Activated CD4-positive, alpha-beta memory T cell treated with anti-CD3 and anti-CD28 coated beads for 36 hours (primary cell): ENCODE measurements at regions not wholly inside any gene's neighbourhood (a gene's known extent, or its start where the extent isn't known, plus 50 kb on each side); places are given as distances from the start of the nearest gene placed in this dataset.
A peak's percentile ranks its signal among the peaks of the same experiment; 100 is the strongest.

ENCODE experiments used
- CTCF ChIA-PET: fragments of 350-600 bp; sonication (Branson Sonifier 250); formaldehyde crosslinking; loops from one replicate; lab custom pipeline; 2021; ENCODE audit warnings: antibody characterized with exemption, inconsistent platforms; lab: Charles Lee
- POLR2A ChIA-PET: fragments of 350-600 bp; sonication (Branson Sonifier 250); formaldehyde crosslinking; loops from one replicate; lab custom pipeline; 2021; ENCODE audit warnings: antibody characterized with exemption; lab: Charles Lee
- DNase-seq: peaks from one replicate; pipeline ENCODE4 v3.0.0-alpha.2; 2020
- H3K27ac Mint-ChIP-seq: one replicate; pipeline ENCODE4 v1.8.0; 2021; ENCODE audit warnings: mixed read lengths
- H3K27me3 Mint-ChIP-seq: one replicate; pipeline ENCODE4 v1.8.0; 2021; ENCODE audit warnings: mixed read lengths
- H3K36me3 Mint-ChIP-seq: one replicate; pipeline ENCODE4 v1.8.0; 2021; ENCODE audit warnings: mixed read lengths
- H3K4me1 Mint-ChIP-seq: one replicate; pipeline ENCODE4 v1.8.0; 2021; ENCODE audit warnings: low read depth, mixed read lengths
- H3K4me3 Mint-ChIP-seq: one replicate; pipeline ENCODE4 v1.8.0; 2021; ENCODE audit warnings: mild to moderate bottlenecking, mixed read lengths
- H3K9me3 Mint-ChIP-seq: one replicate; pipeline ENCODE4 v1.8.0; 2021; ENCODE audit warnings: mixed read lengths
- intact Hi-C: fragments of 100-400 bp; cut with micrococcal nuclease; formaldehyde crosslinking; loops from one replicate; pipeline ENCODE4 v1.15.1; 2023

GRCh38 chr22:27401321-27401720, 400.2 kb downstream of the MN1 start:
- no peak for DNase-seq
- H3K4me1 Mint-ChIP-seq, result no peaks in the 10 kb centered on the region

GRCh38 chr22:27404441-27404840, 397.1 kb downstream of the MN1 start:
- Mint-ChIP-seq H3K27ac (no peak overlapping the region), H3K4me1 (no peaks in the 10 kb centered on the region), H3K27me3 (peaks cover 8% of the 10 kb centered on the region), H3K4me3 (no peak overlapping the region), H3K9me3 (peaks cover 4% of the 10 kb centered on the region), H3K36me3 (no peaks in the 10 kb centered on the region)
- ChIA-PET POLR2A (no interaction called here), CTCF (no interaction called here)
- DNase-seq, result no peak
- intact Hi-C loops, result no loop called here

More at GRCh38 chr22:27401321-27401720, 400.2 kb downstream of the MN1 start:
- Mint-ChIP-seq H3K4me3 (no peak overlapping the region), H3K9me3 (peaks cover 4% of the 10 kb centered on the region), H3K27ac (no peak overlapping the region), H3K36me3 (no peaks in the 10 kb centered on the region), H3K27me3 (peaks cover 7% of the 10 kb centered on the region)
- POLR2A ChIA-PET, result no interaction called here
- CTCF ChIA-PET, result no interaction called here
- intact Hi-C loops, result no loop called here

DNA sequence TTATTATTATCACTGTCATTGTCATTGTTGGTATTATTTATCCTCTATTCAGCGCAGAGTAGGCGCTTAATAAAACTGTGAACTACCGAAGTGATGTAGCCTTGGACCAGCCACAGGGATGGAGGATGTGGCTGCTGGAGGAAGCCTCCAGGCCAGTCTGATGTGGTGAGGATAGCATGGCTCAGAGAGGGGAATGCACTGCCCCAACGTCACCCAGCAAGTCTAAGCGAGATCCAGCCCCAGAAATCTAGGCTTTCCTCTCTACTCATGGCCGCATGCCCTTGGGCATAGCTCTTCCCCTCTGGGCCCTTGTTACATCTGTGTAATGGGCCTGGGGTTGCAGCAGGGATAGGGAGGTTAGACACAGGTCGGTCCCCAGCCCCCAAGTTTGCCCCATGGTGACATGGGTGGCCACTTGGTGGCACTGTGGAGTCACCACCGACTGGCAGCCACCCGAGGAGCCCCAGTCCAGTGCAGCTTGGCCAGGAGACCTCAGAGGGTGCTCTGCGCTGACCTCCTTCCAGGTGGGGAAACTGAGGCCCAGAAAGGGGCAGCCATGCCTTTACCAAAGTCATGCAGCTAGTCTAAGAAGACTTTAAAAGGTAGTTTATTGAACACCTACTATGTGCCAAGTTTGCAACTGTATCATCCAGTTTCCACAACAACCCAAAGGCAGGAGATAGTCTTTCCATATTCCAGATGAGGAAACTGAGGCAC, 395.7 kb downstream of the MN1 start:
- POLR2A ChIA-PET, result no interaction called here

DNA sequence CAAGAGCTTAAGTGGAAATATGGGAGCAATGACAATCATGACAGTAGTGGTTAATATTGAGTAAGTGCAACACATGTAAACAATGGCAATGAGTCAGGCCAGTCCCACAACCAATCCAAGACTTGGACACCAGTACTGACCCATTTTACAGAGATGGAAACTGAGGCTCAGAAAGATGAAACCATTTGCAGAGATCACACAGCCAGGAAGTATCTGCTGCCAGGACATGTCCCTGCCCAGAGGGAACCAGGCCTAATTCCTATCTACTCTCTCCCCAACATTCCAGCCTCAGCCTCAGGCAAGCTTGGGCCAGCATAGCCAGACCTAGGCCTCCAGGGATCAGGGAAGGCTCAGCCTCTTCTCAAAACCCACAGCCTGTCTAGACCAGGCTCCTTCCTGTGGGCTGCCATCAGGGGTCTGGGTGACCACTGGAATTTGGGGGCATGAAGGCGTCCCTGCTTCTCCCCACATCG, 395.1 kb downstream of the MN1 start:
- DNase-seq, result no peak
- H3K9me3 Mint-ChIP-seq, result peaks cover 4% of the 10 kb centered on the region
- H3K27me3 Mint-ChIP-seq, result peaks cover 3% of the 10 kb centered on the region
- intact Hi-C loops, result no loop called here
- H3K4me1 Mint-ChIP-seq, result no peaks in the 10 kb centered on the region
- no peaks in the 10 kb centered on the region for H3K36me3 Mint-ChIP-seq
- POLR2A ChIA-PET, result no interaction called here
- H3K27ac Mint-ChIP-seq, result no peak overlapping the region
- CTCF ChIA-PET, result no interaction called here
- no peak overlapping the region for H3K4me3 Mint-ChIP-seq

More for the DNA sequence above, 395.7 kb downstream of the MN1 start:
- CTCF ChIA-PET, result no interaction called here
- Mint-ChIP-seq H3K4me3 (no peak overlapping the region), H3K27me3 (peaks cover 5% of the 10 kb centered on the region), H3K27ac (no peak overlapping the region), H3K4me1 (no peaks in the 10 kb centered on the region), H3K36me3 (no peaks in the 10 kb centered on the region), H3K9me3 (peaks cover 4% of the 10 kb centered on the region)
- peak; percentile 37 for DNase-seq
- intact Hi-C loops, result no loop called here

DNA sequence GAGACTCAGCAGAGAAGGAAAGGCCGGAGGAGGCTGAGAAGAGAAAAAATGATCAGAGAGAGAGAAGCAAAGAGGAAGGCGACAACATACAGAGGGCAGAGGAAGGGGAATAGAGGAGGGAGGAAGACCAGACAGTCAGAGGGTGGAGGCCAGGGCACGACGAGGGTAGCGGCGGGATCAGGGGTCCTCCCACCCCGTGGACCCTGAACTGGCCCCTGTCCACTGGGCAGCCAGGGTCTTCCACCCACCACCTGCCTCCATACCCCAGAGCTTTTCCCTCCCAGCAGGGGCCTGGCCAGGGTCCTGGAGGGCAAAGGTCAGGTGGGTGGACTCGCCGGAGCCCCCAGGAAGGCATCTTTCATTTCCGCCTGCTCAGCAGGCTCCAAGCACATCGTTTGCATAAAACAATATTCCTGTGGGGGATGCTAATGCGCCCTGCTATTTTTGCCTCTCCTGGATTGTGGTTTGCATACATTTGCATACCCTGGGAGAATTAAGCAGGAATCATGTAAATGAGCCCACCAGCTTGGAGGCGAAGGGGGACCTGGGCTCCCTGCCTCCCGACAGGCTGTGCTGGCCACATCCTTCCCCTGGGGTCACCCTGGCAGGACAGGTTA, 394.1 kb downstream of the MN1 start:
- DNase-seq, result no peak
- intact Hi-C loops, result no loop called here
- Mint-ChIP-seq H3K27me3 (peaks cover 3% of the 10 kb centered on the region), H3K9me3 (peaks cover 2% of the 10 kb centered on the region), H3K4me3 (no peak overlapping the region), H3K36me3 (no peaks in the 10 kb centered on the region), H3K27ac (no peak overlapping the region), H3K4me1 (no peaks in the 10 kb centered on the region)
- ChIA-PET POLR2A (no interaction called here), CTCF (no interaction called here)

- intact Hi-C loops, result no loop called here
- no peaks in the 10 kb centered on the region for H3K4me1 Mint-ChIP-seq
- ChIA-PET POLR2A (no interaction called here), CTCF (no interaction called here)
- peaks cover 2% of the 10 kb centered on the region for H3K9me3 Mint-ChIP-seq
- H3K4me3 Mint-ChIP-seq, result no peak overlapping the region
- peaks cover 3% of the 10 kb centered on the region for H3K27me3 Mint-ChIP-seq
- H3K36me3 Mint-ChIP-seq, result no peaks in the 10 kb centered on the region
- H3K27ac Mint-ChIP-seq, result no peak overlapping the region
- no peak for DNase-seq
Measured at GRCh38 chr22:27408068-27408467, 393.5 kb downstream of the MN1 start.

DNA sequence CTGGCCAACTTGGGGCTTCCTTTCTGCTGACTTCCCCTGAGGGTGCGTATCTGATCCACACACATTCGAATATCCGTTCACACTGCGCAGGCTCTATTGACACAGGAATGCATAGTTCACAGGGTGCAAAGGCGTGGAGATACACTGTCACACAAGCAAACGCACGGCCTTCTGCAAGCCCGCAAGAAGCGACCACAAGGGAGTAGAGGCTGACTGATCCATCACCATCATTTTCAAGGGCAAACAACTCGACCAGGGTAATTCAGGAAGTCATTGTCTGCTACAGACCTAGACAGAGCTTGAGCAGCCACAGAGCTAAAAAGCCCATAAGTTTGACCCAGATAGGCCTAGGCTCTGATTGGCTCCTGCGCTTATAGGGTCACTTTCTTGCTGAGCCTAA, 392.3 kb downstream of the MN1 start:
- no peak overlapping the region for H3K4me3 Mint-ChIP-seq
- intact Hi-C loops, result no loop called here
- no peaks in the 10 kb centered on the region for H3K36me3 Mint-ChIP-seq
- ChIA-PET POLR2A (no interaction called here), CTCF (no interaction called here)
- no peak for DNase-seq
- H3K27ac Mint-ChIP-seq, result no peak overlapping the region
- no peaks in the 10 kb centered on the region for H3K9me3 Mint-ChIP-seq
- peaks cover 3% of the 10 kb centered on the region for H3K27me3 Mint-ChIP-seq
- H3K4me1 Mint-ChIP-seq, result no peaks in the 10 kb centered on the region

DNA sequence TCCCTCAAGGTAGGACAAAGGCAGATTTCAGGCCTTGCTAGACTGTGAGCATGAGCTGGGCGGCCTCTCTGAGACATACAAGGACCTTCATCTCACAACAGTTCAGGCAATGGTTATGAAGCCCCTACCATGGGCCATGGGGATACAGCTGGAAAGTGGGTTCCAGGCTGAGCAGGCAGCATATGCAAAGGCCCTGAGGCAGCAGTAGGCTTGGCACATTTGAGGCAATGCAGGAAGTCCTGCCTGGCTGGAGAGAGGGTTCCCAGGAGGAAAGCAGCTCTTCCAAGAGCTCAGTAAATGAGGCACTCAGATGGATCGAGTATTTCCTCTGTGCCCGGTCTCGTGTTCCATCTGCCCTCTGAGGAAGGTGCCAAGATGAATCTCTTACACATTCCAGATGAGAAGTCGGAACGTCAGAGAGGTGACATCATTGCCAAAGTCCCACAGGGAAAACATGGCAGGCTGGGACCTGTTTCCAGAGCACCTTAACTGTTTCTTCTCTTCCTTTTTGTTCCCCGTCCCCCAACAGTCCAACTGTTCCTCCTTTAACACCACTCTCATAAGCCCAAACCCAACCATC, 388.6 kb downstream of the MN1 start:
- H3K4me3 Mint-ChIP-seq, result no peak overlapping the region
- intact Hi-C loops, result no loop called here
- H3K27me3 Mint-ChIP-seq, result peaks cover 4% of the 10 kb centered on the region
- no peaks in the 10 kb centered on the region for H3K9me3 Mint-ChIP-seq
- no peaks in the 10 kb centered on the region for H3K36me3 Mint-ChIP-seq
- POLR2A ChIA-PET, result no interaction called here
- CTCF ChIA-PET, result interaction anchor here (0.6 kb wide), 1 partner anchor 72 kb away, joined by 3 read pairs; no protein-coding TSS in a partner anchor
- no peak overlapping the region for H3K27ac Mint-ChIP-seq
- DNase-seq, result no peak
- H3K4me1 Mint-ChIP-seq, result no peaks in the 10 kb centered on the region

GRCh38 chr22:27413702-27414101, 387.9 kb downstream of the MN1 start:
- Mint-ChIP-seq H3K27me3 (peaks cover 7% of the 10 kb centered on the region), H3K36me3 (no peaks in the 10 kb centered on the region), H3K9me3 (no peaks in the 10 kb centered on the region), H3K27ac (no peak overlapping the region), H3K4me1 (no peaks in the 10 kb centered on the region), H3K4me3 (no peak overlapping the region)
- CTCF ChIA-PET, result interaction anchor here (0.6 kb wide), 1 partner anchor 71 kb away, joined by 3 read pairs; no protein-coding TSS in a partner anchor
- POLR2A ChIA-PET, result no interaction called here
- intact Hi-C loops, result no loop called here
- no peak for DNase-seq

- H3K4me3 Mint-ChIP-seq, result no peak overlapping the region
- POLR2A ChIA-PET, result no interaction called here
- CTCF ChIA-PET, result no interaction called here
- no peaks in the 10 kb centered on the region for H3K36me3 Mint-ChIP-seq
- no peaks in the 10 kb centered on the region for H3K4me1 Mint-ChIP-seq
- intact Hi-C loops, result no loop called here
- no peak for DNase-seq
- H3K27ac Mint-ChIP-seq, result no peak overlapping the region
- peaks cover 14% of the 10 kb centered on the region for H3K27me3 Mint-ChIP-seq
- H3K9me3 Mint-ChIP-seq, result no peaks in the 10 kb centered on the region
Measured at GRCh38 chr22:27416511-27417420, 384.8 kb downstream of the MN1 start.

DNA sequence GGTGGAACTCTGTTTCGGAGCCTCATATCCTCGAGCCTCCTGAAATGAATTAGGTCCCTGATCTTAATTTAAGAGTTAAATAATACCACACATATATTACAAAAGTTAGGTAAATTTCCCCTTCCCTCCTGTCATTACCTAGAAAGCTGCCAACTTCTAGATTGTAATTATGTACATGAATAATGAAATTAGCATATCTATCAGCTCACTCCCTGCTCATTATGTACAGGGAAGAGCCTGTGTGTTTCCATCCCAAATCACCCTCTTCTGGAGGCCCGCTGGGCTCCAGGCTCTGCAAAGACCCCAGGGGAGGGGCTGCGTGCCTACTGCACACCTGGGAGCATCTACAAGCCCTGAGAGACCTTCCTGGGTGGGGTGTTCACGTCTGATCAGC, 384.1 kb downstream of the MN1 start:
- POLR2A ChIA-PET, result no interaction called here
- Mint-ChIP-seq H3K27me3 (peaks cover 14% of the 10 kb centered on the region), H3K9me3 (no peaks in the 10 kb centered on the region), H3K36me3 (no peaks in the 10 kb centered on the region), H3K27ac (no peak overlapping the region), H3K4me1 (no peaks in the 10 kb centered on the region), H3K4me3 (no peak overlapping the region)
- CTCF ChIA-PET, result no interaction called here
- no peak for DNase-seq
- intact Hi-C loops, result no loop called here

GRCh38 chr22:27418261-27418660, 383.3 kb downstream of the MN1 start:
- POLR2A ChIA-PET, result no interaction called here
- no peaks in the 10 kb centered on the region for H3K36me3 Mint-ChIP-seq
- H3K27ac Mint-ChIP-seq, result no peak overlapping the region
- no peak for DNase-seq
- no peak overlapping the region for H3K4me3 Mint-ChIP-seq
- CTCF ChIA-PET, result no interaction called here
- peaks cover 15% of the 10 kb centered on the region for H3K27me3 Mint-ChIP-seq
- no peaks in the 10 kb centered on the region for H3K9me3 Mint-ChIP-seq
- H3K4me1 Mint-ChIP-seq, result no peaks in the 10 kb centered on the region
- intact Hi-C loops, result no loop called here
